NCI-H1417 (cell line): ENCODE measurements at regions not wholly inside any gene's neighbourhood (a gene's known extent, or its start where the extent isn't known, plus 50 kb on each side); places are given as distances from the start of the nearest gene placed in this dataset.

ENCODE experiments used
- DNase-seq, 3 experiments: peaks; one replicate each; lab custom pipeline; 2025; lab: John Stamatoyannopoulos, UW

DNA sequence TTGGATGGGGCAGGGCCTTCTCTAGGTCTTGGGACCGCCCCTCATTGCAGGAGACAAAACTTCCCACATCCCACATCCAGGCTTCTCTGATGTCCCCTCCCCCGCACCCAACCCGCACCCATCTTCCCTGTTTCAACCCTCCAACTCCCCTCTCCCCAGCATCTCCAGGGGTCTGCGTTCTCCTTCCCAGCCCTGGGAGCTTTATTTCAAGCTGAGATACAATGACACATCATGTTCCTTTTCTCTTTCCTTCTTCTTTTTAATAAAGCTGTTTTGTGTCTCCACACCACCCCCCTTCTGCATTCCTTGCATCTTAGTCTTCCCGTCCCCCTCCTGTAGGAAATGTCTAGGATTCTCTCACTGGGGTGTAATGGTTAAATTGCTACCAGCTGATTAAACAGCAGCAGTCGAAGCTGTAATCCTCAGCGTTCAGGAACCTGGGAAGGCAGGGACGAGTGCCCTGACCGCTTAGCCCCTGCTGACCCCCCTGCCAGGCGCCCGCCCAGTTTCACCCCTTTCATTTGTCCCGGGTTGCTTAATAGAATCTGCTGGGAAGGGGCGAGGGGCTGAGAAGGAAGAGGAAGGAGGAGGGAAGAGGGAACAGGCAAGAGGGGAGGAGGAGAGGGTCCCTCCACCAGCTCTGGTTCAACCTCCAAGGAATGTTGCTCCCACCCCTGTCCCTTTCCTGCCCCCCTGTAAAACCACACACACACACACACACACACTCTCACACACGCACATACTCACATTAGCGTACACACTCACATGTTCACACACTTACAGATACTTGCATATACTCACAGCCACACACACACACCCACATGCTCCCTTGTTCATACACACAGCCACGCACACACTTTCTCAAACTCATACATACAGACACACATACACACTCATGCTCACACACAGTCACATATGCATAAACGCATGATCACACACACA is 104.5 kb upstream of the MED13L start:
- DNase-seq: peak in 1 of 3 experiments; percentile 22

DNA sequence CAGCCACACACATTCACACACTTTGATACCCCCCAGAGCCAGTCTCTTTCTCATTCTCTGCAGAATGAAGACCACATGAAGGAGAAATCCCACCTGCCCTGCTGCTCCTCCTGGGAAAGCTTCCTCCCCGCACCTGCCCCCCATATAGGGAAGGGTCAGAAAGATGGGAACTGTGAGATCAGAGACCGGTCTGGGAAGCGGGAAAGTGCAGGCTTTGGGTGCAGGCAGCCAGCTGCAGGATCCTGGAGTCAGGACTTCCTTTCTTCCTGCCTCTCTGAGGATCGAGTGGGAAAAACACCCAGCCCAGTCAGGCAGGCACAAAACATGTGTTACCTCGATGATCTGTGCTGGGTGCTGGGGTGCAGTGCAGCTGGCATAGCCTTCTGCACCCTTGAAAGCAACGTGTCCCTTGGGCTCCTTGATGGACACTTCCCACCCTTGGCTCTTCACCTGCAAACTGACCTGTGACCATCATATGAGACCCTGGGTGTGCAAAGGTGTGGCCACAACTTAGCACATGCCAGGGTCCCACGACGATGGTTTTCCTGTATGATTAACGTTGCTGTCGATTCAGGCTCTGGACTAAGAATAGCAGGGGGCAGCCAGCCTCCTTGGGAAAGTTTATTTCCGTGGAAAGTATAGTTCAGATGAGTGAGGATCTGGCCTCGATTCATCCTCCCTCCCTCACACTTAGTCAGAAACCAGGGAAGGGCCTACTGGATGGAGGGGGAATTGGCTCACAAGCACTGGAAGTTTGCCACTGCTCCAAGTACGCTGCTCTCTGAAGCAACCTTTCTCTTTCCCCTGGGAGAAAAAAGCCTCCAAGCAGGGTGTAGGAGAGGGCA is 105.4 kb upstream of the MED13L start:
- DNase-seq: no peak

GRCh38 chr12:116384175-116384574 is 106.7 kb upstream of the MED13L start:
- DNase-seq: no peak

GRCh38 chr12:116384691-116385485 is 107.4 kb upstream of the MED13L start:
- DNase-seq: peak in 2 of 3 experiments; percentile 32 to 33

- DNase-seq: no peak
These were observed 108.2 kb upstream of the MED13L start for GRCh38 chr12:116385486-116386217.

DNA sequence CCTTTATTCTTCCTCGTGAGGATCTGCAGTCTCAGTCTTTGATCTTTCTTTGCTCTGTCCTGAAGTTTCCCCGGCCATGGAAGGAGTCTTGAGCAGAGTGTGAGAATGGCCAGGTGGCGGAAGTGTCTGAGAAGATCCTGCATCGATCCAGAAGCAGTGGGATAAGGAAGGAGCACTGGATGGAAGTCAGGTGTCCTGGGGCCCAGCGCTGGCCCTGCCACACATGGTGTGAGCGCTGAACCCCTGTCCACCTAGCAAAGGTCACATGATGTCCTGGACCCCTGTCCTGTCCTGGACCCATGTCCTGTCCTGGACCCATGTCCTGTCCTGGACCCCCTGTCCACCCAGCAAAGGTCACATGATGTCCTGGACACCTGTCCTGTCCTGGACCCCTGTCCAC is 111.8 kb upstream of the MED13L start:
- DNase-seq: no peak

DNA sequence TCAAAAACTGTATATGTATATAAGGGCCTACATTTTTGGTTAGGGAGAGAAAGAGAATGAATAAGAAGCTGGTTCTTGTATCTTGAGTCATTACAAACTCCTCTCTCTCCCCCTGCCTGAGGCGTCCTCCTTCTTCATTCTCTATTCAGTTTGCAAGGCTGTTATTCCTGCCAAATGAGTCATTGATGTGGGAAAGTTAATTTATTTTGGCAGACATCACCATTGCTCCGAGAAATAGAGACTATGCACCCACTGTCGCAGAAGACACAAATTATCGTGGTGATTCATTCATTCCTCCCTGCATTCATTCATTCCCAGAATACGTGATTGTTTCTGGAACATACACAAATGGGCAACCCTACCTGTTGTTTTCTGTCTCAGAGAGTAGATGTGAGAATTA is 112.5 kb upstream of the MED13L start:
- DNase-seq: no peak

GRCh38 chr12:116390401-116391335 is 113.2 kb upstream of the MED13L start:
- DNase-seq: no peak

DNA sequence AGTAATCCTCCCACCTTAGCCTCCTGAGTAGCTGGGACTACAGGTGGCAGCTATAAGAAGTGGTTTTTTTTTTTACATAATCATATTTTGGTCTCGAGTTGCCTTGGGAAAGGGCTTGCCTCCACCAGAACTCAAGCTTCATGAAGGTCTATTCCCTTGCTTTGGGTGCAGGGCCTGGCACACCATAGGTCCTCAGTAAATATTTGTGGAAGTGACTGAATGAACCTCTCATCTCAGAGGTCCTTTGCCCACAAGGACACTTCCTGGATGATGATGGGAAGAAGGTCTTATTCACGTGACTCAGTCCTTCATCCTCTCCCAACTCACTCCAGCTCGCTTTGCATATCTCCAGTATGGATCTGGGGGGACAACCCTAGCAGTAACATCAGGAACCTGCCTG is 114.0 kb upstream of the MED13L start:
- no peak for DNase-seq

- DNase-seq: no peak
These were observed 114.6 kb upstream of the MED13L start for GRCh38 chr12:116392061-116392460.

DNA sequence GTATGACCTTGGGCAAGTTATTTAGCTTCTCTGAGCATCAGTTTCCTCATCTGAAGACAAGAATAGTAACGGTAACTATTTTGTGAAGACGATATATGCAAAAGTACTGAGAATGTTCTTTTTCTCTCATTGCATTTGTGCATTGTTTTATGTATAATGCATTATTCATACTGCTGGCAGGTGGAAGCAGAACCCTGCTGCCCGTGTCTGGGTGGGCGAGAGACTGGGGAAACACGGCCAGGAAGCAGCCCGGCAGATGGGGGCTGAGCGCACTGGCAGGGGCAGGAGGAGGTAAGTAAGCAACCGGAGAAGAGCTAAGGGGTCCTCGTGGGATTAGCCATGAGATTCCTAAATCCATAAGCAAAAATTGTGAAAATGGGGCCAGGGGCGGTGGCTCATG is 115.8 kb upstream of the MED13L start:
- DNase-seq: no peak

DNA sequence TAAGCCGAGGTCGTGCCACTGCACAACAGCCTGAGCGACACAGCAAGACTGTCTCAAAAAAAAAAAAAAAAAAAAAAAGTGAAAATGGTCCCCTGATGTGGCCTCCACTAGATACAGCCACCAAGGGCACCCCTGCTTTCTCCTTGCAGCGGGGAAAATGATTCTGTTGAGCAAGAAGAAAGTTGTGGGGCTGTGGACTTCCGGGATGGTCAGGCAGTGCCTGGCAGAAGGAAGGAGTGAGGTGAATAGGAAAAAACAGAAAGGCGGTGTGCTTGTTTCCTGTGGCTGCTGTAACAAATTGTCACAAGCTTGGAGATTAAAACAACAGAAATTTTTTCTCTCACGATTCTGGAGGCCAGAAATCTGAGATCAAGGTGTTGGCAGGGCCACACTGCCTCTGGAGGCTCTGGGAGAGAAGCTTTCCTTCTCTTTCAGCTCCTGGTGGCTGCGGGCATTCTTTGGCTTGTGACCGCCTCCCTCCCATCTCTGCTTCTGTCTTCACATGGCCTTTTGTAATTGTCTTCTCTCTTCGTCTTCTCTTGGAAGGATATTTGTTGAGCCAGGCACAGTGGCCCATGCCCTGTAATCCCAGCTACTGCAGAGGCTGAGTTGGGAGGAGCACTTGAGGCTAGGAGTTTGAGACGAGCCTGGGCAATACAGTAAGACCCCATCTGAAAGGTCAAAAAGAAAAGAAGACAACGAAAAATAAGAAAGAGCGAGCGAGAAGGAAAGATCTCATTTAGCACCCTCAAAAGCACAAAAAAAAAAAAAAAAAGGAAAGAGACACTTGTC is 116.6 kb upstream of the MED13L start:
- no peak for DNase-seq

DNA sequence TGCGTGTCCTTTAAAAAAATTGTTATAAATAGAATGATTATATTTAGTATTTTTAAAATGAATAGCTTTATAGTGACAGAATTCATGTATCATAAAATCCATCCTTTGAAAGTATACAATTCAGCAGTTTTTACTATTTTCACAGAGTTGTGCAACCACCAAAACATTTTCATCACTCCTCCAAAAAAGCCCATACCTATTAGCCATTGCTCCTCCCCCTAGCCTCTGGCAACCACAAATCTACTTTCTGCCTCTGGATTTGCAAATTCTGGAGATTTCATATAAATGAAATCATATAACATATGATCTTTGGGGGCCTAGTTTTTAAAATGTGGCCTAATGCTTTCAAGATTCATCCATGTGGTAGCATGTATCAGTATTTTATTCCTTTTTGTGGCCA is 117.9 kb upstream of the MED13L start:
- no peak for DNase-seq

- no peak for DNase-seq
These were observed 119.7 kb upstream of the MED13L start for GRCh38 chr12:116397148-116397547.

GRCh38 chr12:116398193-116398592 is 120.7 kb upstream of the MED13L start:
- no peak for DNase-seq

- DNase-seq: no peak
These were observed 121.6 kb upstream of the MED13L start for GRCh38 chr12:116399055-116399454.

DNA sequence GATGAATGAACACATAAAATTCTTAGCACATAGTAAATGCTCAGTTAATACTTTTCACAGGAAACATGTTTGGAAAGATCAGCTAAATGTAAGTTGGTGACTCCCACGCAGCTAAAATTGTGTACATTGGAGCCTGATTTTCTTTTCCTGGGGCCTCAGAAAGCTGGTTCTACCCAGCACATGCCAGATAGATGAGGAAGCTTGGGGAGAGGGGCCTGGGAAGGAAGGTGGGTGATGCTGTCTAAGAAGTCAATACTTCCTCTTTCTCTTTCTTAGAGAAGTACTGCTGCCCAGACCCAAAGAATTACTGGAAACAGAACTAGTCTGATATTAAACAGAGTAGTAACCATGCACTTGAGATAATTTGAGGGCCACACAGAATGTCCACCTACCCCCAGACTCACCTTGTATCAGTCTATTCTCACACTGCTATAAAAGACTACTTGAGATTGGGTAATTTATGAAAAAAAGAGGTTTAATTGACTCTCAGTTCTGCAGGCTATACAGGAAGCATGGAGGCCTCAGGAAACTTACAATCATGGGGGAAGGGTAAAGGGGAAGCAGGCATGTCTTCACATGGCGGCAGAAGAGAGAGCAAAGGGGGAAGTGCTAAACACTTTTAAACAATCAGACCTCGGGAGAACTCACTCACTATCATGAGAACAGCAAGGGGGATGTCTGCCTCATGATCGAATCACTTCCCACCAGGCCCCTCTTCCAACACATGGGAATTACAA is 123.3 kb upstream of the MED13L start:
- no peak for DNase-seq

DNA sequence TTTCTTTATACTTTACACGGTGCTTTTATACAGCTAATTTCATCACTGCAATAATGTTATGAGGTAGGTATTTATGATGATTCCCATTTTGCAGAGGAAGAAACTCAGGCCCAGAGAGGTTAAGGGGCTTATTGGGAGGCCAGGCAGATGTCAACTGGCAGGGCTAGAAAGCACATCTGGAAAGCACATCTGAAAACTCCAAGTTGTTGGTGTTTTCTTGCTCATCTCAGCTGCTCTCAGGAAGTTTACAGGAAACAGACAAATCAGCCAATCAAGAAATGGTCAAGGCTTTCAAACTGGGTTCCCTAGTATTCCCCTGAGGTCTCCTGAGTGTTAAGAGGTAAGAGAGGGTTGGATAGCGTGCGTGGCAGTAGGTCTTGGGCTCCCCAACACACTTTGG is 124.1 kb upstream of the MED13L start:
- no peak for DNase-seq
